HEK293T (cell line): ENCODE measurements at regions not wholly inside any gene's neighbourhood (a gene's known extent, or its start where the extent isn't known, plus 50 kb on each side); places are given as distances from the start of the nearest gene placed in this dataset.

Source experiments
- ARNT ChIP-seq: fragments of 450-650 bp; IDR thresholded peaks from 2 replicates; pipeline ENCODE4 v1.6.1; 2017; ENCODE audit warnings: mild to moderate bottlenecking
- BHLHE40 ChIP-seq: fragments of 450-650 bp; IDR thresholded peaks from 2 replicates; pipeline ENCODE4 v1.6.1; 2016; ENCODE audit warnings: mild to moderate bottlenecking, moderate library complexity, borderline replicate concordance
- CTBP1 ChIP-seq: fragments of 450-650 bp; IDR thresholded peaks from 2 replicates; pipeline ENCODE4 v1.6.1; 2016; ENCODE audit warnings: borderline replicate concordance
- ELF4 ChIP-seq: fragments of 450-650 bp; IDR thresholded peaks from 2 replicates; pipeline ENCODE4 v1.6.1; 2017; ENCODE audit warnings: antibody characterized with exemption
- FOXK2 ChIP-seq: fragments of 450-650 bp; IDR thresholded peaks from 2 replicates; pipeline ENCODE4 v1.6.1; 2016; ENCODE audit warnings: mild to moderate bottlenecking
- FOXM1 ChIP-seq: fragments of 450-650 bp; IDR thresholded peaks from 2 replicates; pipeline ENCODE4 v1.6.1; 2017; ENCODE audit warnings: mild to moderate bottlenecking, borderline replicate concordance
- HDGF ChIP-seq: fragments of 450-650 bp; IDR thresholded peaks from 2 replicates; pipeline ENCODE4 v1.6.1; 2017; ENCODE audit warnings: antibody characterized with exemption, borderline replicate concordance
- LEF1 ChIP-seq: fragments of 450-650 bp; IDR thresholded peaks from 2 replicates; pipeline ENCODE4 v1.6.1; 2017; ENCODE audit warnings: mild to moderate bottlenecking, borderline replicate concordance
- NFRKB ChIP-seq: fragments of 450-650 bp; IDR thresholded peaks from 2 replicates; pipeline ENCODE4 v1.6.1; 2016; ENCODE audit warnings: mild to moderate bottlenecking, moderate library complexity
- PKNOX1 ChIP-seq: fragments of 450-650 bp; IDR thresholded peaks from 2 replicates; pipeline ENCODE4 v1.6.1; 2016
- SP1 ChIP-seq: fragments of 450-650 bp; IDR thresholded peaks from 2 replicates; pipeline ENCODE4 v1.6.1; 2017
- SUZ12 ChIP-seq: fragments of 450-650 bp; IDR thresholded peaks from 2 replicates; pipeline ENCODE4 v1.6.1; 2016; ENCODE audit warnings: mild to moderate bottlenecking
- TARDBP ChIP-seq: fragments of 450-650 bp; IDR thresholded peaks from 2 replicates; pipeline ENCODE4 v1.6.1; 2016
- ZNF384 ChIP-seq: fragments of 450-650 bp; IDR thresholded peaks from 2 replicates; pipeline ENCODE4 v1.6.1; 2016

GRCh38 chr1:230563591-230563990 lies 78.7 kb upstream of the COG2 start:
- TF ChIP-seq ELF4 (no peak), FOXM1 (no peak), HDGF (no peak), SUZ12 (no peak), SP1 (no peak), BHLHE40 (no peak), FOXK2 (no peak), CTBP1 (no peak), TARDBP (no peak), PKNOX1 (no peak), NFRKB (no peak), ZNF384 (no peak), ARNT (no peak), LEF1 (no peak)
